A673 (cell line): ENCODE measurements at regions not wholly inside any gene's neighbourhood (a gene's known extent, or its start where the extent isn't known, plus 50 kb on each side); places are given as distances from the start of the nearest gene placed in this dataset.

Source experiments
- BruUV-seq: library from RNA; stranded (reverse); fragments of 400-500 nt; replicated peaks from 2 replicates; lab custom pipeline; 2021; lab: Mats Ljungman, UMichigan
- CTCF ChIA-PET: fragments of 300-600 bp; sonication (Branson Sonifier 250); formaldehyde crosslinking; loops from one replicate; lab custom pipeline; 2022; ENCODE audit warnings: antibody characterized with exemption; lab: Charles Lee
- POLR2A ChIA-PET: fragments of 300-600 bp; sonication (Branson Sonifier 250); formaldehyde crosslinking; loops from one replicate; lab custom pipeline; 2022; ENCODE audit warnings: antibody characterized with exemption; ENCODE audit not compliant: low non-redundant PET; lab: Charles Lee
- DNase-seq: peaks from one replicate; pipeline ENCODE4 v3.0.0-alpha.2; 2015; ENCODE audit warnings: low spot score
- H3K27ac ChIP-seq: fragments of 200-600 bp; sonication (generic); 2 replicates; pipeline ENCODE4 v1.5.1; 2016; ENCODE audit warnings: mixed run types, low read depth, mild to moderate bottlenecking, mixed read lengths, antibody characterized with exemption, low read length; ENCODE audit not compliant: poor library complexity, severe bottlenecking
- H3K27me3 ChIP-seq: fragments of 200-600 bp; sonication (generic); replicated peaks from 2 replicates; pipeline ENCODE4 v1.6.1; 2017; ENCODE audit warnings: mixed run types, low read depth, mild to moderate bottlenecking, mixed read lengths, antibody characterized with exemption, low read length; ENCODE audit not compliant: insufficient read depth, poor library complexity
- H3K36me3 ChIP-seq: fragments of 200-600 bp; sonication (generic); 2 replicates; pipeline ENCODE4 v1.6.1; 2016; ENCODE audit warnings: mixed run types, mild to moderate bottlenecking, mixed read lengths, antibody characterized with exemption, low read length; ENCODE audit not compliant: insufficient read depth, poor library complexity, severe bottlenecking
- H3K4me1 ChIP-seq: fragments of 200-600 bp; sonication (generic); 2 replicates; pipeline ENCODE4 v1.6.1; 2017; ENCODE audit warnings: mixed run types, mild to moderate bottlenecking, mixed read lengths, antibody characterized with exemption, low read length; ENCODE audit not compliant: insufficient read depth, poor library complexity, severe bottlenecking
- H3K4me3 ChIP-seq: fragments of 200-600 bp; sonication (generic); 2 replicates; pipeline ENCODE4 v1.5.1; 2016; ENCODE audit warnings: low read depth, mixed run types, mild to moderate bottlenecking, mixed read lengths, low read length; ENCODE audit not compliant: poor library complexity, severe bottlenecking
- H3K9me3 ChIP-seq: fragments of 200-600 bp; sonication (generic); 2 replicates; pipeline ENCODE4 v1.6.1; 2016; ENCODE audit warnings: mixed run types, low read depth, mild to moderate bottlenecking, mixed read lengths, antibody characterized with exemption, low read length; ENCODE audit not compliant: poor library complexity, severe bottlenecking
- CTCF ChIP-seq: fragments of 300-800, 200-600 bp; sonication (generic); conservative IDR thresholded peaks from 2 replicates; pipeline ENCODE4 v1.5.1; 2017; ENCODE audit warnings: low read depth, mild to moderate bottlenecking, antibody characterized with exemption, low read length, moderate library complexity, mixed read lengths
- EZH2 ChIP-seq: fragments of 200-600 bp; sonication (generic); IDR thresholded peaks from 2 replicates; pipeline ENCODE4 v1.6.1; 2017; ENCODE audit warnings: borderline replicate concordance, low read depth, mild to moderate bottlenecking, mixed read lengths, antibody characterized with exemption, low read length; ENCODE audit not compliant: poor library complexity, severe bottlenecking
- intact Hi-C: fragments of 100-400 bp; cut with micrococcal nuclease; formaldehyde crosslinking; loops from one replicate; pipeline ENCODE4 v1.10.0; 2022; ENCODE audit not compliant: unreplicated experiment

- intact Hi-C loops, result no loop called here
- no peak overlapping the region for H3K4me3 ChIP-seq
- H3K36me3 ChIP-seq, result no peaks in the 10 kb centered on the region
- ChIA-PET CTCF (no interaction called here), POLR2A (no interaction called here)
- H3K4me1 ChIP-seq, result no peaks in the 10 kb centered on the region
- no peaks in the 10 kb centered on the region for H3K9me3 ChIP-seq
- TF ChIP-seq EZH2 (no peak), CTCF (no peak)
- no peak for DNase-seq
- H3K27me3 ChIP-seq, result no peaks in the 10 kb centered on the region
- H3K27ac ChIP-seq, result no peak overlapping the region
- no TSS peak for BruUV-seq
Observed at GRCh38 chr16:63830061-63830460, 1291.8 kb downstream of the CDH11 start.

GRCh38 chr16:63822818-63823217 is 1299.0 kb downstream of the CDH11 start:
- intact Hi-C loops, result no loop called here

GRCh38 chr16:63816276-63816675 is 1305.6 kb downstream of the CDH11 start:
- DNase-seq, result no peak
- H3K9me3 ChIP-seq, result no peaks in the 10 kb centered on the region
- CTCF ChIA-PET, result no interaction called here
- no peaks in the 10 kb centered on the region for H3K4me1 ChIP-seq
- no peaks in the 10 kb centered on the region for H3K36me3 ChIP-seq
- H3K27ac ChIP-seq, result no peak overlapping the region
- H3K4me3 ChIP-seq, result no peak overlapping the region
- TF ChIP-seq CTCF, result no peak
- no peak for TF ChIP-seq EZH2
- intact Hi-C loops, result no loop called here
- POLR2A ChIA-PET, result interaction anchor here (0.6 kb wide), 1 partner anchor 1456 kb away, joined by 4 read pairs; no protein-coding TSS in a partner anchor
- H3K27me3 ChIP-seq, result no peaks in the 10 kb centered on the region
- BruUV-seq, result no TSS peak

More at GRCh38 chr16:63822818-63823217, 1299.0 kb downstream of the CDH11 start:
- no TSS peak for BruUV-seq
- H3K27me3 ChIP-seq, result no peaks in the 10 kb centered on the region
- H3K4me1 ChIP-seq, result no peaks in the 10 kb centered on the region
- no peaks in the 10 kb centered on the region for H3K9me3 ChIP-seq
- no peaks in the 10 kb centered on the region for H3K36me3 ChIP-seq
- POLR2A ChIA-PET, result no interaction called here
- H3K27ac ChIP-seq, result no peak overlapping the region
- no peak for DNase-seq
- CTCF ChIA-PET, result no interaction called here
- TF ChIP-seq EZH2, result no peak
- TF ChIP-seq CTCF, result no peak
- no peak overlapping the region for H3K4me3 ChIP-seq
